GM21576 (cell line): ENCODE measurements at regions not wholly inside any gene's neighbourhood (a gene's known extent, or its start where the extent isn't known, plus 50 kb on each side); places are given as distances from the start of the nearest gene placed in this dataset.

Experiments
- ATAC-seq: cut with Tn5 transposase; IDR thresholded peaks from one replicate; pipeline ENCODE4 v1.9.1; 2021; ENCODE audit warnings: mild to moderate bottlenecking, moderate library complexity; ENCODE audit not compliant: unreplicated experiment

GRCh38 chr2:155830351-155830750 is 502.2 kb downstream of the NR4A2 start:
- no peak for ATAC-seq

DNA sequence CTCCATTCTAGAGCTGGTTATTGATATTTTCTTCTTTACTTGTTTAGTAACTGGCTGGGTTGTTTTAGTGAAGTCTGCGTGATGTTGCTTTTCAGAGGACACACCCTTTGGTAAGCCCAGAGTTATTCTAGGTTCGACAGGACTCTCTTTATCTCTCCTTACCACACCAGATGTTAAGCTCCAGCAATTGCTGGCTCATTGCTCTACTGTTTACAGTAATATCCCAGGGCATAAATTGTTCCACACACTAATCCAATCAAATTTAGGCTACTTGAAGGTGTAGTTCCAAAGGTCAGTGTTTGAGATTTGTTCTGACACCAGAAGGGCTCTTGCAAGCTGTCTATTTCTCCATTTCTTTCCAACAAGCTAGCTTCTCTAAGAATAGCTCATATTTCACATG is 506.6 kb downstream of the NR4A2 start:
- no peak for ATAC-seq

GRCh38 chr2:155815851-155816250 is 516.7 kb downstream of the NR4A2 start:
- ATAC-seq = peak; percentile 93

GRCh38 chr2:155815275-155815674 is 517.2 kb downstream of the NR4A2 start:
- ATAC-seq = peak; percentile 16

DNA sequence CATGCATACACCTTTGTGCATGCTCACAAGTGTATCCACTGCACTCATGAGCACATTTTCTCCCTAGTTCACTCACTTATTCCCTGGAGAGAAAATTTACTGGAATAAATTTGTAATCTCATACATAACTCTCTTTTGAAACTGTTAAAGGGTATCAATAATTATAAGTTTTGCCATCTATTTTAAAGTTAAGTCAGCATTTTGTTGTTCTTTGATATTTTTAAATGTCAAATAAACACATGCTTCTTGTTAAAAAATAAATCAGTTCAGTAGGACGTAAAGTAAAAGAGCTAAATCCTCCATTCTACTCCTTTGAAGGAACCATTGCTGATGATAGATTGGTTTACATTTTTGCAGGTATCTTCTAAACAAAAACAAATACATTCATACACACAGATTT is 522.1 kb downstream of the NR4A2 start:
- ATAC-seq = no peak

DNA sequence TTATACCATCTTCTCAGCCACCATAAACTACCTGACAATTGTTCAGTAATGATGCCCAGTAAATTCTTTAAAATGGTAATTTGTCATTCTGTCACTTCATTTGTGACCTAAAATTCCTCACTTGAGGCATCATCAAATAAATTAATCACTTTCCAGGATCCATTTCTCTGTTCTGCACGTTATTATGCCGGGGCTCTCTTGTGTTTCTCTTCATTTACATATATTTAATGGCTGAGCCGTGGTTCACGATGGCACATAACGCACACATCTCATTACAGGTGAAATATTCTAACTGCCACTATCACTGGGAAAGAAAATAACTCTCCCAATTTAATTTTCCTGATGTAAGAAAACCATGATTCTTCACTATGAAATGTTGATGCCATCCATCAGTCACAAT is 529.6 kb downstream of the NR4A2 start:
- ATAC-seq = no peak

DNA sequence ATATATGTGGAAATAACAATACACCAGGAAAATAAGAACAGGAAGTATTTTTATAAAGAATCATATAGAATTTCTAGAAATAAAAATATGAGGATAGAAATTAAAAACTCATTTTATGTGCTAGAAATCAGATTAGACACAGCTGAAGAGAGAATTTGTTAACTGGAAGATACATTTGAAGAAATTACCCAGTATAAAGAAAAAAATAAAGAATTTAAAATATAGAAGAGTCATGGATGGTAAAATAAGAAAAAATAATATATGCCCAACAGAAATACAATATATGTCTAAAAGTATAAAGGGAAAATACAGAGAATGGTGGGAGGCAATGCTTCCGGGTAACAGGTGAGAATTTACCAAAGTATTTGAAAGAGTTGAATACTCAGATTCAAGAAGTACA is 539.9 kb downstream of the NR4A2 start:
- no peak for ATAC-seq

DNA sequence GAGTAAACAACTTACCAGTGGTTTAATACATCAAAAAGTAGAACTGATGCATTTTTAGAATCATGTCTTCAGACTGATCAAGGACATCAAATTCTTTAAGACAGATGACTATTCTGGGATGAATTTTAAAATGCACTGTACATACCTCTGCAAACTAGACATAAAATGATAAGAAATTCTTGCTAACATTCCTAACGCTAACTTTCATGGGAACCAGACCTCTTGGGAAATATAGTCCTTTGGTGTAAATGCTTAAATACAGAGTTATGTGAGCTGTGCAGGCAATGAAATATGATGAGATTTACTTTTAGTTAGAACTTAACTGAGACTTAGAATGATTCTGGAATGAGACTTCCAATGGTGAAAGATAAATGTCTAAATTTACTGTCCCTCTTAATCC is 562.0 kb downstream of the NR4A2 start:
- no peak for ATAC-seq

DNA sequence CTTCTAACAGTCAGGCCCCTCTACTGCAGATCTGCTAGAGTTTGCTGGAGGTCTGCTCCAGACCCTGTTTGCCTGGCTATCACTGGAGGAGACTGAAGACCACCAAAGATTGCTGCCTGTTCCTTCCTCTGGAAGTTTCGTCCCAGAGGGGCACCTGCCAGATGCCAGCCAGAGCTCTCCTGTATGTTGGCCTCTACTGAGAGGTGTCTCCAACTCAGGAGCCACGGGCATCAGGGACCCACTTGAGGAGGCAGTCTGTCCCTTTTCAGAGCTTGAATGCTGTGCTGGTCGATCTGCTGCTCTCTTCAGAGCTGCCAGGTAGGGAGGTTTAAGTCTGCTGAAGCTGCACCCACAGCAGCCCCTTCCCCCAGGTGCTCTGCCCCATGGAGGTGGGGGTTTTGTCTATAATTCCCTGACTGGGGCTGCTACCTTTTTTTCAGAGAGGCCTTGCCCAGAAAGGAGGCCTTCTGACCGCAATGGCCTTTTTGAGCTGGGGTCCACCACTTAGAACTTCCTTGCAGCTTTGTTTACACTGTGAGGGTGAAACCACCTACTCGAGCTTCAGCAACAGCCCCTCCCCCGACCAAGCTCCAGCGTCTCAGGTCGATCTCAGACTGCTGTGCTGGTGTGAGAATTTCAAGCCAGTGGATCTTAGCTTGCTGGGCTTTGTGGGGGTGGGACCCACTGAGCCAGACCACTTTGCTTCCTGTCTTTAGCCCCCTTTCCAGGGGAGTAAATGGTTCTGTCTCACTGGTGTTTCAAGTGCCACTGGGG is 566.0 kb downstream of the NR4A2 start:
- no peak for ATAC-seq

DNA sequence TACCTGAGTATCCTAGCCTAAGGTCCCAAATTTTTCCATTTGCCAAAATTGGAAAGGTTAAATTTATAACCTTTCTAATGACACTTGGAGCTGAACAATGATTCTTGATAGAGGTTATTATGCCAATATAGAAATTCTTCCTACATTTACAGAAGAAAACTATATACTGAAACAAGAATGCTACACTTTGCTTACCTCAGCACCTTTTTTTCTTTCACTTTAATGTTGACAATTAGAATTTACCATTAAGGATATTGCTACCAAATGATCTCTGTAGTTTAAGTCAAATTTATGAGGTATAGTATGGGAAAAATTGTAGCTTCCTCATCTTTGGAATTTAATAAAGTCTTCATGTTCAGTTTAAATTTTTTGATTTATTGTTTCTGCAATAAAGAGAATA is 577.0 kb downstream of the NR4A2 start:
- ATAC-seq = no peak

DNA sequence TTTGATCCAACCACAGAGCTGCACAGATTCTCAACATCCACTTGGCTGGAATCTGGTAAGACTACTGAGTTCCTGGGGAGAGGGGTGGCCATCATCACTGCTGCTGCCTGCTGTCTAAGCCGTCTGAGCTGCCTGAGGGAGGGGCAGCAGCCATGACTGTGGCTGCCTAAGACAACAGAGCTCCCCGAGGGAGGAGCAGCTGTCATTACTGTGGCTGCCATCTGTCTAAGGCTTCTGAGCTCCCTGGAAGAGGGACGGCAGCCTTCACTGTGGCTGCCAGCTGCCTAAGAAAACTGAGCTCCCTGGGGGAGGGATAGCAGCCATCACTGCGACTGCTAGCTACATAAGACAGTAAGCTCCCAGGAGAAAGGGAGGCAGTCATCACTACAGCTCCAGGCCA is 584.4 kb downstream of the NR4A2 start:
- ATAC-seq = no peak

DNA sequence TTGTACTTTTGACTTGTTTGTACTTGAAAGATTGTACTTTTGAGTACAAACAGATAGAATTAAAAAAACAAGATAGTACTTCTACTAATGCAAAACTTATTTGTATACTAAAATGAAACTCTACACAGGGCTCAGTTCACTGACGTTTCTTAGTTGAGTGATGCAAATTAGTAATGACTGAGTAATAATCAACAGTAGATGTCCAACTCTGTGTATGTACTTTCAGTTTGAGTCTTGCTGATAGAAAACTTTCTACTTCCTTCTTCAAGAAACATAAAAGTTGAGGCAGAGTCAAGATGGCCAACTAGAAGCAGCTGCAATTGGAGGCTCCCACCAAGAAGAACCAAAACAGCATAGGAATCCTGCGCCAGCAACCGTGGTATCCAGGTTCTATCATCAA is 585.0 kb downstream of the NR4A2 start:
- peak; percentile 68 for ATAC-seq

- no peak for ATAC-seq
Measured at GRCh38 chr2:155733091-155733853, 599.2 kb downstream of the NR4A2 start.

DNA sequence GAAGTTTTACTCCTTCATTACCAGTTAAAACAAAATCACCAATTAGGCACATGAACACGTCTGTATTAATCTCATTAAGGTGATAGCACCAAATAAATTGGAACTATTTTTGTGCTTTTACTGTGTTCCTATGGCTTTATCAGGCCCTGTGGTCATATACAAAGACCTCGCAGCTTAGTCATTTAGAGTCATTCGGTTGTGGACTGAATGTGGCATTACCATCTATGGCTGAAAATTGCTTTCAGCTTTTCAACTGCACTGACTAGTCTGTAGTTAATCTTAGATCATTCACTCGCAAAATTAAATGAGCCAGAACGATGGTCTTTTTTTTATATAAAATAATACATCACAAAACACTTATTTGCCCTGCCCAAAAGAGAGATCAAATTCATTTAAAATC is 601.7 kb downstream of the NR4A2 start:
- ATAC-seq = no peak

GRCh38 chr2:155727187-155727895 is 605.2 kb downstream of the NR4A2 start:
- ATAC-seq = no peak

GRCh38 chr2:155722290-155722689 is 610.2 kb downstream of the NR4A2 start:
- ATAC-seq = no peak

- no peak for ATAC-seq
Measured at GRCh38 chr2:155715705-155716104, 616.8 kb downstream of the NR4A2 start.

- no peak for ATAC-seq
Measured at GRCh38 chr2:155714983-155715382, 617.5 kb downstream of the NR4A2 start.

- ATAC-seq = no peak
Measured at GRCh38 chr2:155708071-155708470, 624.5 kb downstream of the NR4A2 start.

GRCh38 chr2:155703917-155704316 is 628.6 kb downstream of the NR4A2 start:
- ATAC-seq = no peak

- ATAC-seq = no peak
Measured at GRCh38 chr2:155703048-155703447, 629.5 kb downstream of the NR4A2 start.

GRCh38 chr2:155701721-155702120 is 630.8 kb downstream of the NR4A2 start:
- ATAC-seq = no peak
